Dendritic cell treated with granulocyte-macrophage colony-stimulating factor and Interleukin-4, amounts not matched to agents 40 ng/mL and 50 ng/mL, for 4 days (primary cell): ENCODE measurements at regions not wholly inside any gene's neighbourhood (a gene's known extent, or its start where the extent isn't known, plus 50 kb on each side); places are given as distances from the start of the nearest gene placed in this dataset.

Experiments
- H3K27ac Mint-ChIP-seq: one replicate; pipeline ENCODE4 v1.8.0; 2022; ENCODE audit warnings: mild to moderate bottlenecking, mixed read lengths
- H3K27me3 Mint-ChIP-seq: one replicate; pipeline ENCODE4 v1.8.0; 2022; ENCODE audit warnings: mild to moderate bottlenecking, mixed read lengths
- H3K36me3 Mint-ChIP-seq: one replicate; pipeline ENCODE4 v1.8.0; 2022; ENCODE audit warnings: low read depth, mixed read lengths
- H3K4me1 Mint-ChIP-seq: one replicate; pipeline ENCODE4 v1.8.0; 2022; ENCODE audit warnings: low read depth, mixed read lengths
- H3K4me3 Mint-ChIP-seq: one replicate; pipeline ENCODE4 v1.8.0; 2022; ENCODE audit warnings: mild to moderate bottlenecking, moderate library complexity, mixed read lengths
- H3K9me3 Mint-ChIP-seq: one replicate; pipeline ENCODE4 v1.8.0; 2022; ENCODE audit warnings: mixed read lengths
- intact Hi-C: fragments of 100-400 bp; cut with micrococcal nuclease; formaldehyde crosslinking; loops from one replicate; pipeline ENCODE4 v1.15.0; 2022

DNA sequence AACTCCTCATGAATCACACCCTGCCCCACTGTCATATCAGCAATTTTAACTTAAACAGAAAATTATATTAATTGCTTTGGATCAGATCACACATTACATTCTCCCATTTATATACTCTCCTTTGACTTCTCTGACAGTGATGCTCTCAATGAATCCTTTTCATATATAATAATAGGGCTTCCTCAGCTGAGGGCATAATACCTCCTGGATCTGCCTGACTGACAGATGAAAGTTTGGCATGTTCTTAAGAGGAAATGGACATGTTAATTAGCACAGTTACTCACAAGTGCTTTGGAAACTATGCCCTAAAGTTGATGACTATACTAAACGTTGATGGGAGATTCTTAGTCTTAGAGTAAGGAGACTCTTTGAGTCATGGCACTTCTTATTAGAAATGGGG, 478.2 kb upstream of the LRRN3 start:
- Mint-ChIP-seq H3K4me1 (no peaks in the 10 kb centered on the region), H3K27me3 (no peaks in the 10 kb centered on the region), H3K36me3 (no peaks in the 10 kb centered on the region), H3K27ac (no peak overlapping the region), H3K4me3 (no peak overlapping the region), H3K9me3 (peaks cover 25% of the 10 kb centered on the region)
- intact Hi-C loops: no loop called here
